Muscle of arm (tissue), 1 donor: ENCODE measurements at regions not wholly inside any gene's neighbourhood (a gene's known extent, or its start where the extent isn't known, plus 50 kb on each side); places are given as distances from the start of the nearest gene placed in this dataset.

Source experiments
- DNase-seq: peaks from one replicate; pipeline ENCODE4 v3.0.0-alpha.2; 2013

GRCh38 chr11:62073061-62073460 is 50.8 kb upstream of the INCENP start:
- DNase-seq = no peak

DNA sequence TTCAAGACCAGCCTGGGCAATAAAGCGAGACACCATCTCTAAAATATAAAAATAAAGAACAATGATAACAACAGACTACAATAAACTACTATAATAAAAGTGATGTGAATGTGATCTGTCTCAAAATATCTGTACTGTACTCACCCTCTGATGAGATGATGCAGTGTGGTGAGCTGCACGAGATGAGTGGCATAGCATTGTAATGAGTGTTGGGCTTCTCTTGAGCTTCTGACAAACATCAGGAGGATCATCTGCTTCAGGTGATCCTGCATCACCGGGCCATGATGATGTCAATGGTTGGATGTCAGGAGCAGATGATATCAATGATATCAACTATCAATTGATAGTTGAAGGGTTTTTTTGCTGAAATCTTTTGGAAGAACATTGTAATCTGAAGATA is 52.4 kb upstream of the INCENP start:
- no peak for DNase-seq

DNA sequence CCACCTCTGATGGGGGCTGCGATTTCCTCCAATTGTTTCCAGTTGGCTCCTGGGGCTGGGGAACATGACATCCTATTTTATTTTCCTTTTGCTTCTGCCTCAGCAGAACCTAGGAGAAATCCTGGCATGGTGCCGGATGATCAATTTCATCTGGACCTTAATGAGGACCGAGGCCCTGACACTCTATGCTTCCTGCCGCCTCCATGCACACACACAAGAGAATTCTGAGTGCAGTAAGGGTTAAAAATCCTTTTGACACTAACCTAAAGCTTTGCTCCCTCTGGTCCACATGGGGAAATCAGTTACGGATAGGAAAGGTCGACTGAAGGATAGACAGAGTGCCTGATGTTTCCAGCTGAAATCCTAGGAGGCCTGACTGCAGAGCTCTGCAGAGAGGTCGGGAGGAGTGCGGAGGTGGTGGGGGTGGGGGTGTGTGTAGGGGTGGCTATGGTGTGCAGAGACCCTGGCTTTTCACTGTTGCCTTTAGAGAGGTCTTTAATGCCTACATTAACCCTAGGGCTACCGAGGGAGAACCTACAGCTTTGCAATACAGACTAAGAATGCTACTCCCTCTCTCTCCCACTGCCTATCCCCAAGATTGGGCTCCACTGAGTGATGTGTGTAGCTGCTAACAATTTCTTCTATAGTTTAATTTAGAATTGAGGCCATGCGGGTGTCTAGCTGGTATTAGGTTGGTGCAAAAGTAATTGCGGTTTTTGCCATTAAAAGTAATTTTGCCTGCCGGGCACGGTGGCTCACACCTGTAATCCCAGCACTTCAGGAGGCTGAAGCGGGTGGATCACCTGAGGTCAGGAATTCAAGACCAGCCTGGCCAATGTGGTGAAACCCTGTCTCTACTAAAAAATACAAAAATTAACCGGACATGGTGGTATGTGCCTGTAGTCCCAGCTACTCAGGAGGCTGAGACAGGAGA is 53.6 kb upstream of the INCENP start:
- peak; percentile 34 for DNase-seq

GRCh38 chr11:62069374-62069773 is 54.4 kb upstream of the INCENP start:
- no peak for DNase-seq

- DNase-seq = no peak
Measured at GRCh38 chr11:62068730-62069129, 55.1 kb upstream of the INCENP start.

GRCh38 chr11:62067741-62068140 is 56.1 kb upstream of the INCENP start:
- DNase-seq = no peak

DNA sequence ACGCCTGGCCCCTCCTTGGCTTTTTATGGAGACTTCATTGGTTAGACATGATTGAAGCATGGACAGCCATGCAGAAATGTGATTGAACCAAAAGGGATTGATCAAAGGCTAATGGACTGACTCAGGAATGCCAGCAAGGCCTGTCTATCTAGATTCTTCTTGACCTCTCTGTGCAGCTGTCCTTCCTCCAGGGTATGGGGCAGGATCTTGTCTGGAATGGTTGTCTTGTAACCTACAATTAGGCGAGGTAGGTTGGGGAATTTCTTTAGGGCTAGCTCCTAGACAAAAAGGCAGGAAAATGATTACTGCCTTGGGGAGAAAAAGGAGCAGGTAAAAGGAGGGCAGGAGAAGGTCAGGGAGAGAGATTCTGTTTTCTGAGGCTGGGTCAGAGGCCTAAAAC is 59.6 kb upstream of the INCENP start:
- no peak for DNase-seq

- no peak for DNase-seq
Measured at GRCh38 chr11:62062223-62062861, 61.5 kb upstream of the INCENP start.

- DNase-seq = no peak
Measured at GRCh38 chr11:62061356-62062222, 62.2 kb upstream of the INCENP start.

- no peak for DNase-seq
Measured at GRCh38 chr11:62057069-62057468, 66.7 kb upstream of the INCENP start.

GRCh38 chr11:62055970-62056369 is 67.8 kb upstream of the INCENP start:
- no peak for DNase-seq

- no peak for DNase-seq
Measured at GRCh38 chr11:62054484-62055121, 69.2 kb upstream of the INCENP start.

DNA sequence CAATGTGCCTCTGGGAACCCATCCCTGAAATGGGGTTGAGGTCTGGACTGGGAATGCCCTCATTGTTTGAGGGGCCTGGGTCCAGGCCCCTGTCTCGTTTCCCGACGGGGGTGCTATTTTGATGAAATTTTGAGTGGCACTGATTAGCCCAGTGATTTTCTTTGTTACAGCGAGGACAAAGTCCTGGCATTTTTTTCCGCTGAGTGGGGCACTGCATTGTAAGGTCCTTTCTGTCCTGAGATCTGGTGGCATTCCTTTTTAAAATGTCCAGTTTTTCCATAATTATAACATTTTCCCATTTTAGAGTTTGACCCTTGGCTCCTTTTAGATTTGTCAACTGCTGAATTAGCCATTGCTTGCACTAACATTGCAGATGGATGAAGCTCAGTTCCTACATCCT is 69.7 kb upstream of the INCENP start:
- no peak for DNase-seq

DNA sequence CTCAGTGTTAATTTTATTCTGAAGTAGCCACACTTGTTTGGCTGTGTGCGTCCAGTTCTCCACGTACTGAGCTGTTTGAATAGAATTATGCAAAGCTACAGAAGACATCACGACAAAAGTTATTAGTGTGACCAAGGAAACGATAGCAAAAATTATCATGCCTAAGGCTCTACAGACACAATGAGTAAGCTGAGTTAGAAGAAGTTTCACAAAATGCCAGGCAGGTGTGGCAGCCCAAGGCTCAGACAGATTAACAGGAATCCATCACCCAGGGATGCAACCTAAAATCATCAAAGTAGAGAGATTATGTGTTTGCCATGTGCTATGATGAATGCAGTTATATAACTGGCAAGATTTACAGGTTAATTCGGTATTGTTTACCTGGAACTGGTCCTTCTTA is 73.1 kb upstream of the INCENP start:
- no peak for DNase-seq

GRCh38 chr11:62048100-62048499 is 75.7 kb upstream of the INCENP start:
- DNase-seq = no peak

DNA sequence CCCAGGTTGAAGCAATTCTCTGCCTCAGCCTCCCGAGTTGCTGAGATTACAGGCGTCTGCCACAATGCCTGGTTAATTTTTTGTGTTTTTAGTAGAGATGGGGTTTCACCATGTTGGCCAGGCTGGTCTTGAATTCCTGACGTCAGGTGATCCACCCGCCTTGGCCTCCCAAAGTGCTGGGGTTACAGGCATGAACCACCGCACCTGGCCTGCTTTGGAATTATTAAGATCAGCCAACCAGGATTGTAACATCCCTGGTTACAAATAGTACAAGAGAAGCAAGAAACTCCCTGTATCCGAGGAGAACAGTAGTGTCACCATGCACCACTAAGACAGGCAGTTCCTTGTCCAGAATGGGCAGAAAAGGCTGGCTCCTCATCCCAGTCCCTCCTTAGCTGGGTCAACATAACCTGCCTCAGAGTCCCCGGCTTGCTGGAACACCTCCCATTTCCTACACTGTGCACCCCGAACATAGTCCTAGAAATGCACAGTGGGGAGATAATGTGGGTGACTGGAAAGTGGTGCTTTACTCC is 77.2 kb upstream of the INCENP start:
- no peak for DNase-seq

- no peak for DNase-seq
Measured at GRCh38 chr11:62044639-62045121, 77.2 kb upstream of the FTH1 start.

DNA sequence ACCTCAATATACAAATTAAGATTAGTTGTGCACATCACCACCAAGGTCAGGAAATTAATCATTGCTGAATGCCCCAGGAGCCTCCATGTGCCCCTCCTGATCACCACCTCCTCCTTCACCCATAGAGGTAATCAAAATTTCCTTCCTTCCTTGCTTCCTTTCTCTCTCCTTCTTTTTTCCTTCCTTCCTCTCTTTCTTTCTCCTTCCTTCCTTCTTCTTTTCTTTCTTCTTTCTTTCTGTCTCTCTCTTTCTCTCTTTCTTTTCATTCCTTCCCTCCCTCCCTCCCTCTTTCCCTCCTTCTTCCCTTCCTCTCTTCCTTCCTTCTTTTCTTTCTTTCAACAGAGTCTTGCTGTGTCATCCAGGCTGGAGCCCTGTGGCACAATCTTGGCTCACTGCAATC is 67.9 kb upstream of the FTH1 start:
- DNase-seq = no peak

DNA sequence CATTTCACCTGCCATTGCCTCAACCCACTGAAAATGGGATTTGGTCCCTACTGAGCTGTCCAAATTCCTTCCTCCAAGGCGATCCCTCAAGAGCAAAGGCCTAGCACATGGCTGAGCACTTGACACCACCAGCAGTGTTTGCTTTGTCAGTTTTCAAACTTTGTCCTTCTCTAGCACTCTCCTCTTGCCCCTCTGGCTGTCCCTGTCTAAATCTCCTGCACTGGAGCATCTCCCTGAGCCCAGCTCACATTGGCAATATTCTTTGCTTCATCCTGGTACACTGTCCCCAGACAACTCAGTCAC is 66.6 kb upstream of the FTH1 start:
- no peak for DNase-seq

- DNase-seq = no peak
Measured at GRCh38 chr11:62033191-62034035, 66.0 kb upstream of the FTH1 start.
